ENCODE measurements at regions not wholly inside any gene's neighbourhood (a gene's known extent, or its start where the extent isn't known, plus 50 kb on each side); places are given as distances from the start of the nearest gene placed in this dataset.

GRCh38 chr21:27043377-27043776 is 76.5 kb upstream of the ADAMTS5 start:
- in situ Hi-C loops (cut with MboI; ENCODE audit: low sequenced_read_pairs, unreplicated experiment), result no loop called here
- TF ChIP-seq CTCF (IDR thresholded peaks at IDR 0.05; ENCODE audit: borderline replicate concordance, control extremely low read depth, extremely low read depth, insufficient read depth, missing control alignments), result no peak
- DNase-seq (ENCODE audit: low spot score), result no peak

GRCh38 chr21:27040738-27041469 is 74.0 kb upstream of the ADAMTS5 start:
- TF ChIP-seq CTCF (IDR thresholded peaks at IDR 0.05; ENCODE audit: borderline replicate concordance, control extremely low read depth, extremely low read depth, insufficient read depth, missing control alignments), result no peak
- in situ Hi-C loops (cut with MboI; ENCODE audit: low sequenced_read_pairs, unreplicated experiment), result no loop called here

GRCh38 chr21:27036736-27037301 is 69.9 kb upstream of the ADAMTS5 start:
- no peak for DNase-seq (ENCODE audit: low spot score)
- TF ChIP-seq CTCF (IDR thresholded peaks at IDR 0.05; ENCODE audit: borderline replicate concordance, control extremely low read depth, extremely low read depth, insufficient read depth, missing control alignments), result no peak
- in situ Hi-C loops (cut with MboI; ENCODE audit: low sequenced_read_pairs, unreplicated experiment), result no loop called here

More at GRCh38 chr21:27040738-27041469, 74.0 kb upstream of the ADAMTS5 start:
- no peak for DNase-seq (ENCODE audit: low spot score)

DNA sequence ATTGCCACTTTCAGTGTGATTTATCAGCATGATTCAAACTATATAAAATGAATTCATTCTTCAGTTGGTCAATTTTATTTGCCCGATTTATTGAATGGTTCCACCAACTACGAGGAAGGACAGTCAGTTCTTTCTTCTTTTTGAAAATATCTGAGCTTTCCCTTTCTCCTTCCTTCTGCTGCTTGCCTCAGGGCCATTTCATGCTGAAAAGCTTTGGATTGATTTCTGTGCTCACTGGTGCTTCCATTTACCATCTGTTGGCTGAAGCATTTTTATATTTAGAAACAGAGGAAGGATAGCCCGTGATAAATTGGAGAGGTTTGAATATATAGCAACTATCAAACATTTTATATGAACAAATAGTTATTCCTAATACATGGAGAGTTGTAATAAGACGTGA is 68.9 kb upstream of the ADAMTS5 start:
- no peak for DNase-seq (ENCODE audit: low spot score)
- in situ Hi-C loops (cut with MboI; ENCODE audit: low sequenced_read_pairs, unreplicated experiment), result no loop called here
- TF ChIP-seq CTCF (IDR thresholded peaks at IDR 0.05; ENCODE audit: borderline replicate concordance, control extremely low read depth, extremely low read depth, insufficient read depth, missing control alignments), result no peak

DNA sequence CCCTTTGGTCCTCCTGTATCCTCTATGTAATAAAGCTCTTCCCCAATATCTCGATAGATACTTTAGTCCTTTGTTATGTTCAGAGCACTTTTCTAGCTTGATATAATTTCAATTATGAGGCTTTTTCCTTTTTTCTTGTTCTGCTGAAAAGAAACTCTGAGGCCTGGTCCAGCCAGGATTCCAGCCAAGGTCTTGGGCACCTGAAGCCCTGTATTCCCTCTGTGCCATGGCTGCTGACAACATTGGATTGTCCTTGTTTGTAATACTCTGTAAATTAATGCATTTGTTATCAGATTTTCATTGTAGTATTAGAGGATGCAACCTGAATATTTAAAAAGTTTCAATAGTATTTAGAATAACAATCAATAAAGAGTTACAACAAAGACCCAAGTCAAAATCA is 67.9 kb upstream of the ADAMTS5 start:
- in situ Hi-C loops (cut with MboI; ENCODE audit: low sequenced_read_pairs, unreplicated experiment), result no loop called here
- no peak for DNase-seq (ENCODE audit: low spot score)
- TF ChIP-seq CTCF (IDR thresholded peaks at IDR 0.05; ENCODE audit: borderline replicate concordance, control extremely low read depth, extremely low read depth, insufficient read depth, missing control alignments), result no peak

GRCh38 chr21:27033471-27033870 is 66.6 kb upstream of the ADAMTS5 start:
- in situ Hi-C loops (cut with MboI; ENCODE audit: low sequenced_read_pairs, unreplicated experiment), result no loop called here
- no peak for DNase-seq (ENCODE audit: low spot score)

More at GRCh38 chr21:27033471-27033870, 66.6 kb upstream of the ADAMTS5 start:
- no peak for TF ChIP-seq CTCF (IDR thresholded peaks at IDR 0.05; ENCODE audit: borderline replicate concordance, control extremely low read depth, extremely low read depth, insufficient read depth, missing control alignments)
